NCI-H2029 treated with DMSO at 0.1 percent for 48 hours (cell line): ENCODE measurements at regions not wholly inside any gene's neighbourhood (a gene's known extent, or its start where the extent isn't known, plus 50 kb on each side); places are given as distances from the start of the nearest gene placed in this dataset.
"Not testable (repeated sequence)": the region's sequence is repeated elsewhere in the genome, so short reads cannot be mapped to it uniquely, and the experiment has no call there.

Experiments used
- DNase-seq: peaks from one replicate; lab custom pipeline; 2025; lab: John Stamatoyannopoulos, UW

- DNase-seq, result no peak
Measured at GRCh38 chr1:72521659-72522058, 239.3 kb upstream of the NEGR1 start.

GRCh38 chr1:72516826-72517225 is 234.5 kb upstream of the NEGR1 start:
- no peak for DNase-seq

GRCh38 chr1:72516264-72516663 is 233.9 kb upstream of the NEGR1 start:
- no peak for DNase-seq

GRCh38 chr1:72498371-72498770 is 216.0 kb upstream of the NEGR1 start:
- no peak for DNase-seq

GRCh38 chr1:72489801-72490200 is 207.5 kb upstream of the NEGR1 start:
- no peak for DNase-seq

GRCh38 chr1:72485801-72486200 is 203.5 kb upstream of the NEGR1 start:
- DNase-seq, result no peak

- DNase-seq, result no peak
Measured at GRCh38 chr1:72483846-72484357, 201.6 kb upstream of the NEGR1 start.

- DNase-seq, result no peak
Measured at GRCh38 chr1:72482736-72483413, 200.5 kb upstream of the NEGR1 start.

GRCh38 chr1:72481420-72481970 is 199.2 kb upstream of the NEGR1 start:
- DNase-seq, result peak; percentile 20

GRCh38 chr1:72466376-72466775 is 184.0 kb upstream of the NEGR1 start:
- no peak for DNase-seq

- no peak for DNase-seq
Measured at GRCh38 chr1:72462186-72462905, 180.0 kb upstream of the NEGR1 start.

GRCh38 chr1:72442262-72442661 is 159.9 kb upstream of the NEGR1 start:
- DNase-seq, result no peak

- no peak for DNase-seq
Measured at GRCh38 chr1:72439036-72439435, 156.7 kb upstream of the NEGR1 start.

- no peak for DNase-seq
Measured at GRCh38 chr1:72438270-72438669, 155.9 kb upstream of the NEGR1 start.

GRCh38 chr1:72435025-72435424 is 152.7 kb upstream of the NEGR1 start:
- no peak for DNase-seq

- no peak for DNase-seq
Measured at GRCh38 chr1:72434070-72434469, 151.7 kb upstream of the NEGR1 start.

- DNase-seq, result no peak
Measured at GRCh38 chr1:72433591-72433990, 151.3 kb upstream of the NEGR1 start.

- DNase-seq, result no peak
Measured at GRCh38 chr1:72432645-72433267, 150.4 kb upstream of the NEGR1 start.

GRCh38 chr1:72431810-72432209 is 149.5 kb upstream of the NEGR1 start:
- DNase-seq, result no peak

- not testable (repeated sequence) for DNase-seq
Measured at GRCh38 chr1:72428276-72428675, 145.9 kb upstream of the NEGR1 start.

GRCh38 chr1:72419229-72419628 is 136.9 kb upstream of the NEGR1 start:
- no peak for DNase-seq

- no peak for DNase-seq
Measured at GRCh38 chr1:72412286-72412685, 129.9 kb upstream of the NEGR1 start.

GRCh38 chr1:72399807-72400206 is 117.5 kb upstream of the NEGR1 start:
- no peak for DNase-seq
